ENCODE measurements at regions not wholly inside any gene's neighbourhood (a gene's known extent, or its start where the extent isn't known, plus 50 kb on each side); places are given as distances from the start of the nearest gene placed in this dataset.
A peak's percentile ranks its signal among the peaks of the same experiment; 100 is the strongest.

GRCh38 chr2:150309311-150310080 lies 178.0 kb downstream of the RND3 start:
- Histone ChIP-seq H3K27ac (ENCODE audit: low read depth, low read length) (no peak overlapping the region), H3K4me1 (ENCODE audit: control insufficient read depth in 1 of 2, insufficient read depth in 2 of 2, low read length in 2 of 2) (peaks cover 0 to 7% of the 10 kb centered on the region in 2 experiments; a peak in 2 of 4 replicates), H2AFZ (ENCODE audit: low read depth, low read length, poor library complexity, severe bottlenecking) (no peak overlapping the region), H3K4me3 (replicated peaks in 1 of 2; ENCODE audit: low read depth in 1 of 2, low read length in 2 of 2) (no peak overlapping the region), H3K9me2 (ENCODE audit: insufficient read depth) (no peaks in the 10 kb centered on the region), H3K79me2 (ENCODE audit: insufficient read depth, low read length) (no peaks in the 10 kb centered on the region), H3K36me3 (ENCODE audit: control insufficient read depth in 1 of 2, insufficient read depth in 2 of 2, low read length in 2 of 2) (no peaks in the 10 kb centered on the region), H4K20me1 (ENCODE audit: insufficient read depth) (no peaks in the 10 kb centered on the region), H3K9ac (ENCODE audit: low read length) (no peak overlapping the region), H3K9me3 (ENCODE audit: control insufficient read depth in 1 of 2, insufficient read depth in 1 of 2, low read depth in 1 of 2, low read length in 2 of 2) (0 out of 4 replicates have a peak, but pooled peaks cover 0 to 2% of the 10 kb centered on the region in 2 experiments), H3K27me3 (ENCODE audit: insufficient read depth, low read length) (no peaks in the 10 kb centered on the region), H3K4me2 (ENCODE audit: low read length) (no peak overlapping the region)
- DNase-seq (ENCODE audit: low read depth, low spot score) (no peak), ATAC-seq (peak; percentile 34; the same call in 1 of the 2 replicates)
- TF ChIP-seq RAD21 (IDR thresholded peaks at IDR 0.05; ENCODE audit: low read depth) = no peak
- TF ChIP-seq TCF7L2 (IDR thresholded peaks at IDR 0.05; ENCODE audit: borderline replicate concordance, extremely low read depth, insufficient read depth, insufficient read length) = peak; percentile 43
- no peak for TF ChIP-seq ZBTB33 (IDR thresholded peaks at IDR 0.05; ENCODE audit: extremely low read depth, insufficient replicate concordance, low read length)
- no peak for TF ChIP-seq ZFX (IDR thresholded peaks at IDR 0.05)
- TF ChIP-seq CEBPB (IDR thresholded peaks at IDR 0.05; ENCODE audit: low read depth) = no peak
- ChIA-PET RAD21 (ENCODE audit: low non-redundant PET in 1 of 2, low total read pairs in 2 of 2, uncharacterized antibody in 2 of 2, unreplicated experiment in 2 of 2) (no interaction called here), POLR2A (no interaction called here), CTCF (no interaction called here)
- intact Hi-C loops (cut with micrococcal nuclease) = no loop called here
- no TSS peak for BruUV-seq (replicated peaks)

- peaks cover 0 to 3% of the 10 kb centered on the region in 2 experiments; a peak in 1 of 4 replicates for H3K9me3 ChIP-seq (ENCODE audit: control insufficient read depth in 1 of 2, insufficient read depth in 1 of 2, low read depth in 1 of 2, low read length in 2 of 2)
- RAD21 ChIA-PET (ENCODE audit: low non-redundant PET in 1 of 2, low total read pairs in 2 of 2, uncharacterized antibody in 2 of 2, unreplicated experiment in 2 of 2) = no interaction called here
- no peaks in the 10 kb centered on the region for H4K20me1 ChIP-seq (ENCODE audit: insufficient read depth)
- no peak for ATAC-seq
- POLR2A ChIA-PET = no interaction called here
- H3K4me2 ChIP-seq (ENCODE audit: low read length) = no peak overlapping the region
- H2AFZ ChIP-seq (ENCODE audit: low read depth, low read length, poor library complexity, severe bottlenecking) = no peak overlapping the region
- CTCF ChIA-PET = no interaction called here
- peaks cover 0 to 7% of the 10 kb centered on the region in 2 experiments; a peak in 2 of 4 replicates for H3K4me1 ChIP-seq (ENCODE audit: control insufficient read depth in 1 of 2, insufficient read depth in 2 of 2, low read length in 2 of 2)
- H3K27me3 ChIP-seq (ENCODE audit: insufficient read depth, low read length) = no peaks in the 10 kb centered on the region
- H3K79me2 ChIP-seq (ENCODE audit: insufficient read depth, low read length) = no peaks in the 10 kb centered on the region
- intact Hi-C loops (cut with micrococcal nuclease) = no loop called here
- no peaks in the 10 kb centered on the region for H3K36me3 ChIP-seq (ENCODE audit: control insufficient read depth in 1 of 2, insufficient read depth in 2 of 2, low read length in 2 of 2)
- no peak overlapping the region for H3K4me3 ChIP-seq (replicated peaks in 1 of 2; ENCODE audit: low read depth in 1 of 2, low read length in 2 of 2)
- no TSS peak for BruUV-seq (replicated peaks)
- no peak overlapping the region for H3K27ac ChIP-seq (ENCODE audit: low read depth, low read length)
- no peak overlapping the region for H3K9ac ChIP-seq (ENCODE audit: low read length)
- no peak for DNase-seq (ENCODE audit: low read depth, low spot score)
- H3K9me2 ChIP-seq (ENCODE audit: insufficient read depth) = no peaks in the 10 kb centered on the region
- TF ChIP-seq JUND (IDR thresholded peaks at IDR 0.05) (no peak), RAD21 (IDR thresholded peaks at IDR 0.05; ENCODE audit: low read depth) (no peak), SRF (IDR thresholded peaks at IDR 0.05; ENCODE audit: low read depth) (no peak), EZH2phosphoT487 (IDR thresholded peaks at IDR 0.05; ENCODE audit: borderline replicate concordance) (no peak), ATF3 (IDR thresholded peaks at IDR 0.05) (no peak), REST (IDR thresholded peaks at IDR 0.05; ENCODE audit: low read depth) (no peak), CTCF (IDR thresholded peaks at IDR 0.05 in 2 of 3, conservative IDR thresholded peaks at IDR 0.05 in 1 of 3; ENCODE audit: borderline replicate concordance in 1 of 3, insufficient read depth in 1 of 3, low read depth in 2 of 3, low read length in 2 of 3) (no peak)
Measured at GRCh38 chr2:150307258-150307657, 180.2 kb downstream of the RND3 start.
